CD4-positive, alpha-beta T cell treated with Interleukin-4 for 4 hours (primary cell): ENCODE measurements at regions not wholly inside any gene's neighbourhood (a gene's known extent, or its start where the extent isn't known, plus 50 kb on each side); places are given as distances from the start of the nearest gene placed in this dataset.

Experiments
- DNase-seq: peaks from one replicate; pipeline ENCODE4 v3.0.0-alpha.2; 2020

GRCh38 chr5:93313672-93314071, 267.3 kb downstream of the NR2F1-AS1 start:
- no peak for DNase-seq

- no peak for DNase-seq
Measured at GRCh38 chr5:93311881-93312280, 269.1 kb downstream of the NR2F1-AS1 start.

GRCh38 chr5:93307557-93307956, 273.5 kb downstream of the NR2F1-AS1 start:
- DNase-seq = no peak

- no peak for DNase-seq
Measured at GRCh38 chr5:93305984-93306383, 275.0 kb downstream of the NR2F1-AS1 start.

- DNase-seq = no peak
Measured at GRCh38 chr5:93304456-93305250, 276.4 kb downstream of the NR2F1-AS1 start.

GRCh38 chr5:93303291-93303691, 277.7 kb downstream of the NR2F1-AS1 start:
- DNase-seq = no peak

- DNase-seq = no peak
Measured at GRCh38 chr5:93302711-93303110, 278.3 kb downstream of the NR2F1-AS1 start.

GRCh38 chr5:93300945-93301344, 280.1 kb downstream of the NR2F1-AS1 start:
- DNase-seq = no peak

- no peak for DNase-seq
Measured at GRCh38 chr5:93300309-93300923, 280.6 kb downstream of the NR2F1-AS1 start.

- no peak for DNase-seq
Measured at GRCh38 chr5:93299681-93300308, 281.2 kb downstream of the NR2F1-AS1 start.

GRCh38 chr5:93297116-93297515, 283.9 kb downstream of the NR2F1-AS1 start:
- no peak for DNase-seq

- no peak for DNase-seq
Measured at GRCh38 chr5:93296338-93296737, 284.7 kb downstream of the NR2F1-AS1 start.

GRCh38 chr5:93294996-93295395, 286.0 kb downstream of the NR2F1-AS1 start:
- DNase-seq = no peak

- no peak for DNase-seq
Measured at GRCh38 chr5:93294199-93294598, 286.8 kb downstream of the NR2F1-AS1 start.

- DNase-seq = no peak
Measured at GRCh38 chr5:93289942-93290341, 291.1 kb downstream of the NR2F1-AS1 start.

GRCh38 chr5:93285461-93285860, 295.6 kb downstream of the NR2F1-AS1 start:
- DNase-seq = no peak

- no peak for DNase-seq
Measured at GRCh38 chr5:93281980-93282772, 298.8 kb downstream of the NR2F1-AS1 start.

GRCh38 chr5:93280518-93280917, 300.5 kb downstream of the NR2F1-AS1 start:
- no peak for DNase-seq

- DNase-seq = no peak
Measured at GRCh38 chr5:93279296-93279963, 301.6 kb downstream of the NR2F1-AS1 start.

GRCh38 chr5:93278896-93279295, 302.1 kb downstream of the NR2F1-AS1 start:
- DNase-seq = no peak

GRCh38 chr5:93277051-93277450, 304.0 kb downstream of the NR2F1-AS1 start:
- no peak for DNase-seq

- no peak for DNase-seq
Measured at GRCh38 chr5:93275376-93275775, 305.6 kb downstream of the NR2F1-AS1 start.

- no peak for DNase-seq
Measured at GRCh38 chr5:93274291-93274690, 306.7 kb downstream of the NR2F1-AS1 start.
